Hepatocyte (in vitro differentiated cells): ENCODE measurements at regions not wholly inside any gene's neighbourhood (a gene's known extent, or its start where the extent isn't known, plus 50 kb on each side); places are given as distances from the start of the nearest gene placed in this dataset.

Experiments
- DNase-seq: peaks from one replicate; pipeline ENCODE4 v3.0.0-alpha.2; 2016; ENCODE audit warnings: low spot score
- H2AFZ ChIP-seq: fragments of 200-600 bp; sonication (generic); 2 replicates; pipeline ENCODE4 v1.6.0; 2016; ENCODE audit warnings: antibody characterized with exemption, mild to moderate bottlenecking
- H3K27ac ChIP-seq: fragments of 200-600 bp; sonication (generic); 2 replicates; pipeline ENCODE4 v1.5.1; 2016; ENCODE audit warnings: mild to moderate bottlenecking
- H3K27me3 ChIP-seq: fragments of 200-600 bp; sonication (generic); 2 replicates; pipeline ENCODE4 v1.6.1; 2016
- H3K36me3 ChIP-seq: fragments of 200-600 bp; sonication (generic); replicated peaks from 2 replicates; pipeline ENCODE4 v1.5.1; 2016; ENCODE audit warnings: low read depth; ENCODE audit not compliant: insufficient read depth
- H3K4me1 ChIP-seq: fragments of 200-600 bp; sonication (generic); 2 replicates; pipeline ENCODE4 v1.5.1; 2016; ENCODE audit warnings: mild to moderate bottlenecking, moderate library complexity; ENCODE audit not compliant: insufficient read depth
- H3K4me2 ChIP-seq: fragments of 200-600 bp; sonication (generic); 2 replicates; pipeline ENCODE4 v1.6.0; 2016
- H3K4me3 ChIP-seq: fragments of 200-600 bp; sonication (generic); 2 replicates; pipeline ENCODE4 v1.5.1; 2016; ENCODE audit warnings: mild to moderate bottlenecking
- H3K79me2 ChIP-seq: fragments of 200-600 bp; sonication (generic); 2 replicates; pipeline ENCODE4 v1.6.0; 2017; ENCODE audit warnings: mild to moderate bottlenecking
- H3K9me2 ChIP-seq: fragments of 200-600 bp; sonication (generic); replicated peaks from 2 replicates; pipeline ENCODE4 v1.6.0; 2017; ENCODE audit warnings: mild to moderate bottlenecking; ENCODE audit not compliant: insufficient read depth
- H3K9me3 ChIP-seq: fragments of 200-600 bp; sonication (generic); 2 replicates; pipeline ENCODE4 v1.5.1; 2016; ENCODE audit warnings: low read depth, mild to moderate bottlenecking
- H4K20me1 ChIP-seq: fragments of 200-600 bp; sonication (generic); 2 replicates; pipeline ENCODE4 v1.6.0; 2016; ENCODE audit warnings: mild to moderate bottlenecking; ENCODE audit not compliant: insufficient read depth, poor library complexity, severe bottlenecking
- EZH2 ChIP-seq: fragments of 200-600 bp; sonication (generic); IDR thresholded peaks from 2 replicates; pipeline ENCODE4 v1.6.1; 2016; ENCODE audit warnings: antibody characterized with exemption, mild to moderate bottlenecking, borderline replicate concordance
- EZH2phosphoT487 ChIP-seq: fragments of 200-600 bp; sonication (generic); IDR thresholded peaks from one replicate; pipeline ENCODE4 v1.6.1; 2018; ENCODE audit warnings: antibody characterized with exemption, mild to moderate bottlenecking, low read depth, moderate library complexity; ENCODE audit not compliant: unreplicated experiment, severe bottlenecking
- WGBS: methylation state at CpG from one replicate; pipeline ENCODE4 v1.1.6; 2016; ENCODE audit warnings: low lambda C conversion rate; ENCODE audit errors: missing lambda C conversion rate; 5-methylcytosine and 5-hydroxymethylcytosine counted together
- TF ChIP-seq, protein P1 (sequence below): fragments of 200-600 bp; sonication (generic); IDR thresholded peaks from 2 replicates; pipeline ENCODE4 v1.5.1; 2016; ENCODE audit warnings: antibody characterized with exemption, mild to moderate bottlenecking; ENCODE audit not compliant: poor library complexity

DNA sequence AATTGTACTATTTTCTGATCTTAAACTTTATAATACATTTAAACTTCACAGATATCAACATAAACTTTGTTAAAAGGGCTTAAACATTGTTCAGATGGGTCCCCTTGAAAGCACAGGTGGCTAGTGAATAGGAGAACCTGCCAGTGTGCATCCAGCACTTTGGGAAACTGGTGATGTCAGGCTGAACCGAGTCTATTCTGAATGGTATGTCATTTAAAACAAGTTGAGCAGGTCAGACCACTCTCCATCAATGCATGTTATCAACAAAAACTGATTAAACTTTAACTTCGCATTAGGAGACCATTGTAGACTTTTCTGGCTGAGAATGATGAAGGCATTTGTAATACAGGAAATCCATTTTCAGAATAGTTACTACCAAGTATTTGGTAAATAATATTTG is 50.1 kb upstream of the FREM2 start:
- H3K4me2 ChIP-seq, result peak overlapping the region; percentile 22
- H3K4me1 ChIP-seq, result peaks cover 21% of the 10 kb centered on the region
- no peak overlapping the region for H3K4me3 ChIP-seq
- no peaks in the 10 kb centered on the region for H3K36me3 ChIP-seq
- H3K27me3 ChIP-seq, result no peaks in the 10 kb centered on the region
- no peaks in the 10 kb centered on the region for H3K9me2 ChIP-seq
- DNase-seq, result peak; percentile 62
- H3K27ac ChIP-seq, result peak overlapping the region; percentile 63
- H4K20me1 ChIP-seq, result no peaks in the 10 kb centered on the region
- no peaks in the 10 kb centered on the region for H3K79me2 ChIP-seq
- TF ChIP-seq EZH2phosphoT487 (no peak), EZH2 (no peak)
- TF ChIP-seq, protein P1, sequence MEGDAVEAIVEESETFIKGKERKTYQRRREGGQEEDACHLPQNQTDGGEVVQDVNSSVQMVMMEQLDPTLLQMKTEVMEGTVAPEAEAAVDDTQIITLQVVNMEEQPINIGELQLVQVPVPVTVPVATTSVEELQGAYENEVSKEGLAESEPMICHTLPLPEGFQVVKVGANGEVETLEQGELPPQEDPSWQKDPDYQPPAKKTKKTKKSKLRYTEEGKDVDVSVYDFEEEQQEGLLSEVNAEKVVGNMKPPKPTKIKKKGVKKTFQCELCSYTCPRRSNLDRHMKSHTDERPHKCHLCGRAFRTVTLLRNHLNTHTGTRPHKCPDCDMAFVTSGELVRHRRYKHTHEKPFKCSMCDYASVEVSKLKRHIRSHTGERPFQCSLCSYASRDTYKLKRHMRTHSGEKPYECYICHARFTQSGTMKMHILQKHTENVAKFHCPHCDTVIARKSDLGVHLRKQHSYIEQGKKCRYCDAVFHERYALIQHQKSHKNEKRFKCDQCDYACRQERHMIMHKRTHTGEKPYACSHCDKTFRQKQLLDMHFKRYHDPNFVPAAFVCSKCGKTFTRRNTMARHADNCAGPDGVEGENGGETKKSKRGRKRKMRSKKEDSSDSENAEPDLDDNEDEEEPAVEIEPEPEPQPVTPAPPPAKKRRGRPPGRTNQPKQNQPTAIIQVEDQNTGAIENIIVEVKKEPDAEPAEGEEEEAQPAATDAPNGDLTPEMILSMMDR, result no peak
- H2AFZ ChIP-seq, result no peak overlapping the region
- 25% methylated on average over 2 of the region's 2 CpGs for WGBS
- H3K9me3 ChIP-seq, result no peaks in the 10 kb centered on the region
